CD8-positive, alpha-beta memory T cell (primary cell): ENCODE measurements at regions not wholly inside any gene's neighbourhood (a gene's known extent, or its start where the extent isn't known, plus 50 kb on each side); places are given as distances from the start of the nearest gene placed in this dataset.

Experiments used
- CTCF ChIA-PET: fragments of 350-600 bp; sonication (Branson Sonifier 250); formaldehyde crosslinking; loops from one replicate; lab custom pipeline; 2021; ENCODE audit warnings: antibody characterized with exemption; lab: Charles Lee
- POLR2A ChIA-PET: fragments of 350-600 bp; sonication (Branson Sonifier 250); formaldehyde crosslinking; loops from one replicate; lab custom pipeline; 2021; ENCODE audit warnings: antibody characterized with exemption; lab: Charles Lee
- DNase-seq, 5 donors: peaks; one replicate each; pipeline versions ENCODE4 v3.0.0 to v3.0.0-alpha.2; 2020 to 2022; ENCODE audit warnings: mixed read lengths in 1 of 5
- H3K27ac ChIP-seq: one replicate; pipeline ENCODE4 v1.7.0; 2013; ENCODE audit warnings: low read depth, mild to moderate bottlenecking, low read length, moderate library complexity
- H3K27me3 ChIP-seq: 2 replicates; pipeline ENCODE4 v1.7.0; 2013; ENCODE audit warnings: low read length, mild to moderate bottlenecking; ENCODE audit not compliant: insufficient read depth, poor library complexity, severe bottlenecking
- H3K36me3 ChIP-seq: 2 replicates; pipeline ENCODE4 v1.7.0; 2013; ENCODE audit warnings: mild to moderate bottlenecking, low read length, moderate library complexity; ENCODE audit not compliant: insufficient read depth
- H3K4me1 ChIP-seq: 2 replicates; pipeline ENCODE4 v1.7.0; 2013; ENCODE audit warnings: mild to moderate bottlenecking, low read length, moderate library complexity; ENCODE audit not compliant: insufficient read depth
- H3K4me3 ChIP-seq: 2 replicates; pipeline ENCODE4 v1.7.0; 2013; ENCODE audit warnings: mild to moderate bottlenecking, low read length
- H3K9me3 ChIP-seq: 2 replicates; pipeline ENCODE4 v1.7.0; 2013; ENCODE audit warnings: mild to moderate bottlenecking, low read length
- H3K27ac Mint-ChIP-seq, 8 donors: one replicate each; pipeline ENCODE4 v1.8.0; 2020 to 2021; ENCODE audit warnings: mixed read lengths in 8 of 8, mild to moderate bottlenecking in 6 of 8, inconsistent platforms in 3 of 8, moderate library complexity in 3 of 8
- H3K27me3 Mint-ChIP-seq, 2 donors: one replicate each; pipeline ENCODE4 v1.8.0; 2020 to 2021; ENCODE audit warnings: mixed read lengths in 2 of 2, mild to moderate bottlenecking in 1 of 2, moderate library complexity in 1 of 2
- H3K36me3 Mint-ChIP-seq, 3 donors: one replicate each; pipeline ENCODE4 v1.8.0; 2020 to 2021; ENCODE audit warnings: mixed read lengths in 3 of 3, inconsistent platforms in 1 of 3, mild to moderate bottlenecking in 1 of 3
- H3K4me1 Mint-ChIP-seq, 3 donors: one replicate each; pipeline ENCODE4 v1.8.0; 2020 to 2021; ENCODE audit warnings: mixed read lengths in 3 of 3, inconsistent platforms in 1 of 3, mild to moderate bottlenecking in 1 of 3
- H3K4me3 Mint-ChIP-seq, 7 donors: one replicate each; pipeline ENCODE4 v1.8.0; 2020 to 2021; ENCODE audit warnings: mixed read lengths in 7 of 7, mild to moderate bottlenecking in 6 of 7, moderate library complexity in 4 of 7, inconsistent platforms in 2 of 7
- H3K9me3 Mint-ChIP-seq, 5 donors: one replicate each; pipeline ENCODE4 v1.8.0; 2020 to 2022; ENCODE audit warnings: mixed read lengths in 5 of 5, mild to moderate bottlenecking in 3 of 5, moderate library complexity in 2 of 5, inconsistent platforms in 1 of 5

GRCh38 chr13:79658333-79658975, 177.5 kb downstream of the NDFIP2 start:
- CTCF ChIA-PET, result no interaction called here
- no peaks in the 10 kb centered on the region for H3K36me3 Mint-ChIP-seq
- no peaks in the 10 kb centered on the region for H3K4me1 ChIP-seq

GRCh38 chr13:79655509-79655908, 174.6 kb downstream of the NDFIP2 start:
- Mint-ChIP-seq H3K4me3 (no peak overlapping the region), H3K36me3 (no peaks in the 10 kb centered on the region), H3K27ac (no peak overlapping the region), H3K9me3 (no peaks in the 10 kb centered on the region), H3K27me3 (peaks cover 2 to 21% of the 10 kb centered on the region in 2 donors), H3K4me1 (no peaks in the 10 kb centered on the region)
- Histone ChIP-seq H3K4me3 (no peak overlapping the region), H3K27ac (no peak overlapping the region), H3K36me3 (no peaks in the 10 kb centered on the region), H3K9me3 (no peaks in the 10 kb centered on the region), H3K4me1 (no peaks in the 10 kb centered on the region), H3K27me3 (no peaks in the 10 kb centered on the region)
- POLR2A ChIA-PET, result no interaction called here
- no peak for DNase-seq
- CTCF ChIA-PET, result no interaction called here

More at GRCh38 chr13:79658333-79658975, 177.5 kb downstream of the NDFIP2 start:
- Histone ChIP-seq H3K27me3 (no peaks in the 10 kb centered on the region), H3K27ac (no peak overlapping the region), H3K4me3 (no peak overlapping the region), H3K36me3 (no peaks in the 10 kb centered on the region), H3K9me3 (no peaks in the 10 kb centered on the region)
- no peak overlapping the region for H3K27ac Mint-ChIP-seq
- no peaks in the 10 kb centered on the region for H3K4me1 Mint-ChIP-seq
- no peak for DNase-seq
- H3K9me3 Mint-ChIP-seq, result no peaks in the 10 kb centered on the region
- H3K4me3 Mint-ChIP-seq, result no peak overlapping the region
- POLR2A ChIA-PET, result no interaction called here
- H3K27me3 Mint-ChIP-seq, result peaks cover 2 to 17% of the 10 kb centered on the region in 2 donors

- POLR2A ChIA-PET, result no interaction called here
- Histone ChIP-seq H3K27me3 (no peaks in the 10 kb centered on the region), H3K4me3 (no peak overlapping the region), H3K36me3 (no peaks in the 10 kb centered on the region), H3K4me1 (no peaks in the 10 kb centered on the region), H3K9me3 (no peaks in the 10 kb centered on the region), H3K27ac (no peak overlapping the region)
- no peak overlapping the region for H3K4me3 Mint-ChIP-seq
- no peaks in the 10 kb centered on the region for H3K9me3 Mint-ChIP-seq
- H3K36me3 Mint-ChIP-seq, result no peaks in the 10 kb centered on the region
- no peak for DNase-seq
- CTCF ChIA-PET, result no interaction called here
- H3K27me3 Mint-ChIP-seq, result peaks cover 2 to 20% of the 10 kb centered on the region in 2 donors
- H3K27ac Mint-ChIP-seq, result no peak overlapping the region
- no peaks in the 10 kb centered on the region for H3K4me1 Mint-ChIP-seq
Observed at GRCh38 chr13:79654520-79654919, 173.6 kb downstream of the NDFIP2 start.

GRCh38 chr13:79650688-79651087, 169.7 kb downstream of the NDFIP2 start:
- no peaks in the 10 kb centered on the region for H3K4me1 ChIP-seq
- Mint-ChIP-seq H3K36me3 (no peaks in the 10 kb centered on the region), H3K4me1 (no peaks in the 10 kb centered on the region), H3K27ac (no peak overlapping the region), H3K9me3 (no peaks in the 10 kb centered on the region), H3K27me3 (peaks cover 0 to 8% of the 10 kb centered on the region in 2 donors), H3K4me3 (no peak overlapping the region)
- H3K27me3 ChIP-seq, result no peaks in the 10 kb centered on the region
- no peaks in the 10 kb centered on the region for H3K9me3 ChIP-seq
- POLR2A ChIA-PET, result no interaction called here
- no peak overlapping the region for H3K27ac ChIP-seq
- H3K4me3 ChIP-seq, result no peak overlapping the region
- no peaks in the 10 kb centered on the region for H3K36me3 ChIP-seq
- no peak for DNase-seq
- CTCF ChIA-PET, result no interaction called here

GRCh38 chr13:79648191-79648590, 167.2 kb downstream of the NDFIP2 start:
- Histone ChIP-seq H3K36me3 (no peaks in the 10 kb centered on the region), H3K4me1 (no peaks in the 10 kb centered on the region), H3K27me3 (no peaks in the 10 kb centered on the region), H3K27ac (no peak overlapping the region), H3K9me3 (no peaks in the 10 kb centered on the region), H3K4me3 (no peak overlapping the region)
- no peaks in the 10 kb centered on the region for H3K4me1 Mint-ChIP-seq
- H3K9me3 Mint-ChIP-seq, result no peaks in the 10 kb centered on the region
- no peak overlapping the region for H3K4me3 Mint-ChIP-seq
- H3K36me3 Mint-ChIP-seq, result no peaks in the 10 kb centered on the region
- CTCF ChIA-PET, result no interaction called here
- H3K27me3 Mint-ChIP-seq, result peaks cover 4 to 16% of the 10 kb centered on the region in 2 donors
- no peak overlapping the region for H3K27ac Mint-ChIP-seq
- no peak for DNase-seq
- POLR2A ChIA-PET, result no interaction called here

- H3K4me1 ChIP-seq, result no peaks in the 10 kb centered on the region
- H3K27me3 ChIP-seq, result no peaks in the 10 kb centered on the region
- Mint-ChIP-seq H3K27me3 (peaks cover 4 to 16% of the 10 kb centered on the region in 2 donors), H3K36me3 (no peaks in the 10 kb centered on the region), H3K27ac (no peak overlapping the region), H3K9me3 (peaks cover 0 to 2% (median 0%) of the 10 kb centered on the region in 5 donors), H3K4me3 (no peak overlapping the region), H3K4me1 (no peaks in the 10 kb centered on the region)
- no peak overlapping the region for H3K27ac ChIP-seq
- ChIA-PET POLR2A (no interaction called here), CTCF (no interaction called here)
- H3K36me3 ChIP-seq, result no peaks in the 10 kb centered on the region
- H3K9me3 ChIP-seq, result no peaks in the 10 kb centered on the region
- no peak for DNase-seq
- no peak overlapping the region for H3K4me3 ChIP-seq
Observed at GRCh38 chr13:79647533-79647932, 166.6 kb downstream of the NDFIP2 start.

GRCh38 chr13:79646880-79647279, 165.9 kb downstream of the NDFIP2 start:
- no peaks in the 10 kb centered on the region for H3K36me3 ChIP-seq
- H3K36me3 Mint-ChIP-seq, result no peaks in the 10 kb centered on the region

GRCh38 chr13:79645569-79645968, 164.6 kb downstream of the NDFIP2 start:
- Mint-ChIP-seq H3K4me3 (no peak overlapping the region), H3K27me3 (peaks cover 4 to 16% of the 10 kb centered on the region in 2 donors), H3K4me1 (no peaks in the 10 kb centered on the region), H3K9me3 (peaks cover 0 to 3% (median 0%) of the 10 kb centered on the region in 5 donors), H3K27ac (no peak overlapping the region), H3K36me3 (no peaks in the 10 kb centered on the region)
- no peak overlapping the region for H3K27ac ChIP-seq
- no peak overlapping the region for H3K4me3 ChIP-seq
- POLR2A ChIA-PET, result no interaction called here
- H3K36me3 ChIP-seq, result no peaks in the 10 kb centered on the region
- CTCF ChIA-PET, result no interaction called here
- no peak for DNase-seq
- no peaks in the 10 kb centered on the region for H3K4me1 ChIP-seq
- no peaks in the 10 kb centered on the region for H3K27me3 ChIP-seq
- H3K9me3 ChIP-seq, result no peaks in the 10 kb centered on the region

More at GRCh38 chr13:79646880-79647279, 165.9 kb downstream of the NDFIP2 start:
- Mint-ChIP-seq H3K9me3 (peaks cover 0 to 3% (median 0%) of the 10 kb centered on the region in 5 donors), H3K27ac (no peak overlapping the region), H3K4me3 (no peak overlapping the region), H3K4me1 (no peaks in the 10 kb centered on the region), H3K27me3 (peaks cover 4 to 16% of the 10 kb centered on the region in 2 donors)
- Histone ChIP-seq H3K27me3 (no peaks in the 10 kb centered on the region), H3K27ac (no peak overlapping the region), H3K4me3 (no peak overlapping the region), H3K9me3 (no peaks in the 10 kb centered on the region), H3K4me1 (no peaks in the 10 kb centered on the region)
- no peak for DNase-seq
- POLR2A ChIA-PET, result no interaction called here
- CTCF ChIA-PET, result no interaction called here
